ENCODE measurements at regions not wholly inside any gene's neighbourhood (a gene's known extent, or its start where the extent isn't known, plus 50 kb on each side); places are given as distances from the start of the nearest gene placed in this dataset.

GRCh38 chr3:22714749-22715148, 488.4 kb upstream of the UBE2E2 start:
- no peak for TF ChIP-seq JUN (CRISPR knock-in tag; IDR thresholded peaks at IDR 0.05)
- TF ChIP-seq, protein P1, sequence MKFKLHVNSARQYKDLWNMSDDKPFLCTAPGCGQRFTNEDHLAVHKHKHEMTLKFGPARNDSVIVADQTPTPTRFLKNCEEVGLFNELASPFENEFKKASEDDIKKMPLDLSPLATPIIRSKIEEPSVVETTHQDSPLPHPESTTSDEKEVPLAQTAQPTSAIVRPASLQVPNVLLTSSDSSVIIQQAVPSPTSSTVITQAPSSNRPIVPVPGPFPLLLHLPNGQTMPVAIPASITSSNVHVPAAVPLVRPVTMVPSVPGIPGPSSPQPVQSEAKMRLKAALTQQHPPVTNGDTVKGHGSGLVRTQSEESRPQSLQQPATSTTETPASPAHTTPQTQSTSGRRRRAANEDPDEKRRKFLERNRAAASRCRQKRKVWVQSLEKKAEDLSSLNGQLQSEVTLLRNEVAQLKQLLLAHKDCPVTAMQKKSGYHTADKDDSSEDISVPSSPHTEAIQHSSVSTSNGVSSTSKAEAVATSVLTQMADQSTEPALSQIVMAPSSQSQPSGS (CRISPR knock-in tag; IDR thresholded peaks at IDR 0.05; ENCODE audit: borderline replicate concordance, low read depth), result no peak
- no peak for TF ChIP-seq NR2C2 (CRISPR knock-in tag; IDR thresholded peaks at IDR 0.05)
- no peak for TF ChIP-seq TEAD4 (CRISPR knock-in tag; IDR thresholded peaks at IDR 0.05)
- TF ChIP-seq JAZF1 (CRISPR knock-in tag; IDR thresholded peaks at IDR 0.05), result no peak
- TF ChIP-seq, protein P2, sequence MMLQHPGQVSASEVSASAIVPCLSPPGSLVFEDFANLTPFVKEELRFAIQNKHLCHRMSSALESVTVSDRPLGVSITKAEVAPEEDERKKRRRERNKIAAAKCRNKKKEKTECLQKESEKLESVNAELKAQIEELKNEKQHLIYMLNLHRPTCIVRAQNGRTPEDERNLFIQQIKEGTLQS (CRISPR knock-in tag; conservative IDR thresholded peaks at IDR 0.05), result no peak
- TF ChIP-seq CTCF (IDR thresholded peaks at IDR 0.05), result no peak

All from WTC11 (cell line).